Panc1 (cell line): ENCODE measurements at regions not wholly inside any gene's neighbourhood (a gene's known extent, or its start where the extent isn't known, plus 50 kb on each side); places are given as distances from the start of the nearest gene placed in this dataset.

Experiments
- ATAC-seq: fragments of 200-7000 bp; cut with Tn5 transposase; 2 replicates; pipeline ENCODE4 v1.9.1; 2020; ENCODE audit warnings: mild to moderate bottlenecking, moderate library complexity
- BruUV-seq: library from RNA; stranded (reverse); fragments of 400-500 nt; replicated peaks from 2 replicates; lab custom pipeline; 2021; lab: Mats Ljungman, UMichigan
- CTCF ChIA-PET: fragments of 300-600 bp; sonication (Branson Sonifier 250); formaldehyde crosslinking; loops from one replicate; lab custom pipeline; 2022; ENCODE audit warnings: antibody characterized with exemption; lab: Charles Lee
- POLR2A ChIA-PET: fragments of 300-600 bp; sonication (Branson Sonifier 250); formaldehyde crosslinking; loops from one replicate; lab custom pipeline; 2022; ENCODE audit warnings: antibody characterized with exemption; lab: Charles Lee
- DNase-seq: peaks from one replicate; pipeline ENCODE4 v3.0.0-alpha.2; 2010; ENCODE audit warnings: low read depth, low spot score
- H3K27ac ChIP-seq: 2 replicates; pipeline ENCODE4 v1.5.1; 2011; ENCODE audit warnings: mild to moderate bottlenecking, low read length, inconsistent platforms
- H3K27me3 ChIP-seq: fragments of 200-500 bp; sonication (Bioruptor generic); 2 replicates; pipeline ENCODE4 v1.6.0; 2014; ENCODE audit warnings: low read length, inconsistent platforms; ENCODE audit not compliant: control insufficient read depth, insufficient read depth
- H3K36me3 ChIP-seq: fragments of 200-500 bp; sonication (Bioruptor generic); 2 replicates; pipeline ENCODE4 v1.5.1; 2014; ENCODE audit warnings: inconsistent platforms, mild to moderate bottlenecking, low read length, moderate library complexity; ENCODE audit not compliant: control insufficient read depth, insufficient read depth
- H3K4me1 ChIP-seq: 2 replicates; pipeline ENCODE4 v1.5.1; 2011; ENCODE audit warnings: inconsistent platforms, mild to moderate bottlenecking, low read length, moderate library complexity; ENCODE audit not compliant: control insufficient read depth, insufficient read depth
- H3K4me3 ChIP-seq, 2 experiments: 2 replicates each; pipeline ENCODE4 v1.5.1; 2011 to 2012; ENCODE audit warnings: low read depth in 2 of 2, low read length in 2 of 2, mild to moderate bottlenecking in 2 of 2, inconsistent platforms in 1 of 2, moderate library complexity in 1 of 2
- H3K9me3 ChIP-seq: fragments of 200-500 bp; sonication (Bioruptor generic); 2 replicates; pipeline ENCODE4 v1.5.1; 2014; ENCODE audit warnings: low read depth, mild to moderate bottlenecking, inconsistent platforms, low read length, moderate library complexity; ENCODE audit not compliant: control insufficient read depth, insufficient read depth
- CTCF ChIP-seq: fragments of 450-650 bp; IDR thresholded peaks from 2 replicates; pipeline ENCODE4 v1.5.1; 2017; ENCODE audit warnings: mild to moderate bottlenecking
- POLR2AphosphoS5 ChIP-seq: IDR thresholded peaks from 2 replicates; pipeline ENCODE4 v1.6.1; 2012; ENCODE audit warnings: mild to moderate bottlenecking, low read depth, low read length, moderate library complexity
- REST ChIP-seq, 2 experiments: IDR thresholded peaks; 2 replicates each; pipeline ENCODE4 v1.6.1; 2011 to 2012; ENCODE audit warnings: low read depth in 2 of 2, control low read depth in 1 of 2, low read length in 1 of 2, mild to moderate bottlenecking in 1 of 2, moderate library complexity in 1 of 2; ENCODE audit not compliant: insufficient read depth in 1 of 2
- SIN3A ChIP-seq: IDR thresholded peaks from 2 replicates; pipeline ENCODE4 v1.6.1; 2012; ENCODE audit warnings: low read depth, mild to moderate bottlenecking, low read length, moderate library complexity, borderline replicate concordance; ENCODE audit not compliant: insufficient read depth
- TCF7L2 ChIP-seq: IDR thresholded peaks from 2 replicates; pipeline ENCODE4 v1.6.1; 2011; ENCODE audit warnings: mild to moderate bottlenecking, low read depth, low read length, inconsistent platforms
- in situ Hi-C: cut with HindIII; loops from 2 replicates; pipeline ENCODE4 v1.10.0; 2016; ENCODE audit warnings: low sequenced_read_pairs, low pct_unique_long_range_greater_than_20kb
- intact Hi-C: fragments of 100-400 bp; cut with micrococcal nuclease; formaldehyde crosslinking; loops from one replicate; pipeline ENCODE4 v1.10.0; 2022; ENCODE audit not compliant: unreplicated experiment

- no TSS peak for BruUV-seq
- H3K36me3 ChIP-seq = no peaks in the 10 kb centered on the region
- in situ Hi-C loops (no loop called here), intact Hi-C loops (no loop called here)
- DNase-seq (no peak), ATAC-seq (no peak)
- no peaks in the 10 kb centered on the region for H3K27me3 ChIP-seq
- no peak overlapping the region for H3K4me3 ChIP-seq
- H3K4me1 ChIP-seq = no peaks in the 10 kb centered on the region
- TF ChIP-seq REST (IDR thresholded peaks at IDR 0.05; ENCODE audit: insufficient read depth in 1 of 2, low read depth in 2 of 2, low read length in 1 of 2) (no peak), CTCF (no peak), SIN3A (no peak), POLR2AphosphoS5 (no peak), TCF7L2 (no peak)
- H3K27ac ChIP-seq = no peak overlapping the region
- ChIA-PET POLR2A (no interaction called here), CTCF (interaction anchor here (0.7 kb wide), 1 partner anchor 237 kb away, joined by 7 read pairs; no protein-coding TSS in a partner anchor)
- H3K9me3 ChIP-seq = no peaks in the 10 kb centered on the region
Observed at GRCh38 chr14:89680156-89680555, 263.1 kb upstream of the FOXN3 start.

GRCh38 chr14:89678768-89679167 is 261.7 kb upstream of the FOXN3 start:
- Histone ChIP-seq H3K27ac (no peak overlapping the region), H3K4me3 (no peak overlapping the region), H3K36me3 (no peaks in the 10 kb centered on the region), H3K27me3 (no peaks in the 10 kb centered on the region), H3K4me1 (no peaks in the 10 kb centered on the region), H3K9me3 (no peaks in the 10 kb centered on the region)
- in situ Hi-C loops = no loop called here
- BruUV-seq = no TSS peak
- ChIA-PET CTCF (no interaction called here), POLR2A (no interaction called here)
- intact Hi-C loops = no loop called here
- no peak for ATAC-seq
- no peak for DNase-seq
- TF ChIP-seq POLR2AphosphoS5 (no peak), CTCF (no peak), SIN3A (no peak), REST (IDR thresholded peaks at IDR 0.05; ENCODE audit: insufficient read depth in 1 of 2, low read depth in 2 of 2, low read length in 1 of 2) (no peak), TCF7L2 (no peak)
